Colon (tissue), 2 donors: ENCODE measurements at regions not wholly inside any gene's neighbourhood (a gene's known extent, or its start where the extent isn't known, plus 50 kb on each side); places are given as distances from the start of the nearest gene placed in this dataset.
"Not testable (repeated sequence)": the region's sequence is repeated elsewhere in the genome, so short reads cannot be mapped to it uniquely, and the experiment has no call there.

Experiments used
- FAIRE-seq: peaks from 2 replicates; lab custom pipeline; 2012; peaks lifted over from hg19 to GRCh38; lab: Jason Lieb, UNC
- donor health status: control.
- donor health status: control.

DNA sequence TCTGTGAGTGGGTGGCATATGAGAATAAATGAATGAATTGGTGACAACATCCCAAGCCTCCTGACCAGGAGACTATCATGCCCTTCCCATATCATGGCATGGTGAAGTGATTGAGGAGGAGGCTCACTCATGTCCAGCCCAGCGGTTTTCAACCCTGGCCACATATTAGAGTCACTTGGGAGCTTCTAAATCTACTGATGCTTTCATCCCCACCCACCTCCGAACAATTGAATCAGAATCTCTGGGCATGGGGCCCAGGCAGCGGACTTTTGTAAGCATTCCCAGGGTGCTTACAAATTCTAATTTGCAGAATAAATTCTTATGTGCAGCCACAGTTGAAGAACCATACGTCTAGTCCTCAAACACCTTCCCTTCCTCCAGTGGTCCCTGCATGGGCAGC, 81.7 kb upstream of the SEC11C start:
- FAIRE-seq, result no peak

DNA sequence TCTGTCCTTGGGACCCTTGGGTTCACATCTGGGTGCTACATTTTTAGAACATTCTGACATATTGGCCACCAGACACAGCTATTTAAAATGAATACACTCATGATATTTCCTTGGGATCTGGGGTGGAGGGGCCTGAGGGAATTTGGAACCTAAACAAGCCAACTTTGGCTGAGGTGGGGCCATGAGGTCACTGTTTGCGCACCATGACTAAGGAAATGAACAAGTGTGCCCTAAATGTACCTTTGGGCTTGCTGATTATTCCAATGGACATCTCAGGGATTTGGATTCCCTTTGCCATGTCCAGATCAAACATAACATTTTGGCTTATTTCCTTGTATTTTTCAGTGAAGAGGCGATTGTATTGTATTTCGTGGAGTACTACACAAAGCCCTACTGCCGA, 80.5 kb upstream of the SEC11C start:
- no peak for FAIRE-seq

DNA sequence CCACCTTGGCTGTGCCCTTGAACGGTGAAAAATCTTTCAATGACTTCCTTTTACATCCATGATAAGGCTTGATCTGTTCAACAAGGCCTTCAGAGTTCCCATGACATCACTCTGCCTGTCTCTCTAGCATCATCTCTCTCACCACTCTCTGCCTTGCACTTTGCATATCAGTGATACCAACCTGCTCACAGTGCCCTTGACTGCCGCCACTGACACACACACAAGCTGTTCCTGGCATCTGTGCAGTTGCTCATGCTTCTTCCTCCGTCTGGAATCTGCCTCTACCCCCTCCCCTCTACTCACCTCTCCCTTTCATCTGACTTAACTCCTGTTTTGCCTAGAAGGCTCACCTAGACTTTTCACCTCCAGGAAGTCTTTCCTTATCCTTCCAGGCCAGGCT, 79.1 kb upstream of the SEC11C start:
- FAIRE-seq, result no peak

DNA sequence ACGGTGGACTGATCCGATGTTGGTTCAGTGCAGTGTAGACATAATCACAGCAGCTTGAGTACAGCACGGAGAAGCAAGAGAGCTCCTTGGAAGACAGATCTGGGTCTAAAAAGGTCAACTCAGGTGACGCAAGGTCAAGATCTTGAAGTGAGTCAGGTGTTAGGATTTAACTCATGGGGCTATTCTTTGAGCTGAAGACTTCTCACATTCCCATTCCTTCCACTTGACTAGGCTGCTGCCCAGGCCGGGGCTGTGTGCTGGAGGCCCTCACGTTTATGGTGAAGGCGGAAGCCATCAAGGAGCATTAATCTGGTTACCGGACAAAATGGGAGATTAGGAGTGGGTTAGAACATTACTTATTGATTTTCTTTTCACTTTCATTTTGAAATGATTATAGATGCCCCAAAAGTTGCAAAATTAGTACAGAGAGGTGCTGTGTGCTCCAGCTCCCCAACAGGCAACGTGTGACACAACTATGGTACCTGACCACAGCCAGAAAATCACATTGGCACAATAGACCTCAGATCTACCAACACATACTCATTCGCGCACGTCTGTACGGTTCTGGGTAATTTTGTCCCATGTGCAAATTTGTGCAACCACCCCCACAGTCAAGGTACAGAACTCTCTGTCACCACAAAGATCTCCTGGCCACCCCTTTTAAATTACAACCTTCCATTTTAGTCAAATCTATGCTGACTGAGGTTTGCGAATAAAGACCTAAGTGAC, 77.6 kb upstream of the SEC11C start:
- FAIRE-seq, result no peak

DNA sequence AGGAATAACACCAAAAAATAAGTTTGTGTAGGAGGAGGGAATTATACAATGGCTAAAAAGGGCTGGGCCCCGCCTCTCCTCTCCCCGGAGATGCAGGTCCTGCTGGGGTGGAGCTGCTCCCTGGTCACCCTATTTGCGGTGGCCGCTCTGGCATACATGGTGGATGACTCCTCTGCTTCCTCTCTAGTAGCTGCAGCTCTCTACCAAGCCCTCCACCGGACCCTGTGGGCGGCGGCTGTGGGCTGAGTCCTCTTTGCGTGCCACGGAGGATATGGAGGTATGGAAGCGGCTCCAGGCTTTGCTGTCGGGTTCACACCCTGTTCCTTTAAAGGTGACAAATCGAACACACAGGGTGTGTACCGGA, 77.1 kb upstream of the SEC11C start:
- FAIRE-seq, result no peak

DNA sequence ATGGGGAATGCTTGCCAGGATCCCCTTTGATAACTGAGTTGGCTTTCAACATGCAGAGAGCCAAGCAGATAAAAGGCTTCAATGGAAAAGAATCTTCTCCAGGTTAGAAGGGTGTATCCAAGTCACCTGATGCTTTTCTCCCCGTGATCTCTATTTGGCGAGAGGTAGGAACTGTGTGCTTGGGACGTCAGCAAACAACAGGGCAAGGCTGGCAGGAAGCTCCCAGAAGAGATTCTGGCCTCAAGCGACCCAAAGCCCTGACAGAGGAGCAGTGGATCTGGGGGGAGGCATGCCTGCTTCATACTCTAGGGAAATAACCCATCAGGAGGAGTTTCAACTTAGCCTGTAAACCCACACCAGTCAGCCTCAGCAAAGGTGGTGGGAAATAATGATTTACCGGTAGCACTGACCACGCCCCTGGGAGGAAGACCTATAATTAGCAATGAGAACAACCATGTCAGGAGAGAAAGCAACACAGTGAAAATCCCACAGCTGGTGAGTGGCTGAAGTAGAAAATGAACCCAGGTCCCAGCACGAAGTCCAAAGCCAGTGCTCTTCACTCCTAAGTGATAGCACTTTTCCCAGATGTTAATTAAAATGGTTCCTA, 76.3 kb upstream of the SEC11C start:
- no peak for FAIRE-seq

DNA sequence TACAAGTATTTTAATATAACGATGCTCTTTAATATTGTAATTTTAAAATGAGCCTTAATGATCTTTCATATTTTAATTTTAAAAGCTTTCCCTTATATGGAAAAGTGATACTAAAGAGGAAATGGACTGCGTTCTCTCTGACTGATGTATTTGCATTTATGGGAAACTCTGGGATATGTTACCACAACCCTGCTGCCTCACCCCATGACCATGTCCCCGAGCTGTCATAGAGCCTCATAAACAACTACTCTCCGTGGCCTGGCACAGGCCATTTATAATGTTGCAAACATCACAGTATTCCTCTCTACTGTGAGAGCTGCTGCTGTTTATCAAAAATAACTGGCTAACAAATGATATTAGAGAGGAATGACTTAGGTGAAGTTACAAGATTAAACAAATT, 75.8 kb upstream of the SEC11C start:
- FAIRE-seq, result no peak

DNA sequence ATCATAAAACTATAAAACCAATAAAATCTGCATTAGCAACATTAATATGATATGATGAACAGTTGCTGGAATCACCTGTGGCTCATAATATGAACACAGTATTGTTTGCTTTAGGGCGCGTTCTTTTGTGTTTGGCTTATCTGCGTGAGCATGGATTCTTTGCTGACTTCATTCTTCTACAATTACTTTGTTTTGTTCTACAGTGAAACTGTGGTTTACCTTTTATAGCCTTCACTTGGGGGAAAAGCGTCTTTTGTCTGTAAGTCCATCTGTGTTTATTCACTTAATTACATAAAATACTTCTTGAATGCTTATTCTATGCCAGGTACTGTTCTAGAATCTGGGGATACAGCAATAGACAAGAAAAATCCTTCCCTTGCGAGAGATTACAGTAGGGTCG, 74.0 kb upstream of the SEC11C start:
- no peak for FAIRE-seq

DNA sequence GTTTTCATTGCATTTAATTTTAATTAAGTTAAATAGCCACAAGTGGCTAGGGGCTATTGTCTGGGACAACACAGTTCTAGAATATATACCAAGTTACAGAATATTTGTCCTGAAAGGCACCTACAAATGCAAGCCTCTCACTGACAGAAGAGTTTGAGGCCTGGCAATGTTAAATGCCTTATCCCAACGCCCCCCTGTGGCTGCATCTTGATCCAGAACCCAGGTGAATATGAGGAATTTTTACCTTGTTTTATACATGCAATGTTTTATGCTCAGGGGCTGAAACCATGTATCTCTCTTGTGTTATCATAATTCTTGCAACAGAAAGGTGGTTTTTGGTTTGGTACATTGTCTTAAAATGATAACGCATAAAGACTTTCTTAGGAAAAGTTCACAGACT, 71.8 kb upstream of the SEC11C start:
- no peak for FAIRE-seq

DNA sequence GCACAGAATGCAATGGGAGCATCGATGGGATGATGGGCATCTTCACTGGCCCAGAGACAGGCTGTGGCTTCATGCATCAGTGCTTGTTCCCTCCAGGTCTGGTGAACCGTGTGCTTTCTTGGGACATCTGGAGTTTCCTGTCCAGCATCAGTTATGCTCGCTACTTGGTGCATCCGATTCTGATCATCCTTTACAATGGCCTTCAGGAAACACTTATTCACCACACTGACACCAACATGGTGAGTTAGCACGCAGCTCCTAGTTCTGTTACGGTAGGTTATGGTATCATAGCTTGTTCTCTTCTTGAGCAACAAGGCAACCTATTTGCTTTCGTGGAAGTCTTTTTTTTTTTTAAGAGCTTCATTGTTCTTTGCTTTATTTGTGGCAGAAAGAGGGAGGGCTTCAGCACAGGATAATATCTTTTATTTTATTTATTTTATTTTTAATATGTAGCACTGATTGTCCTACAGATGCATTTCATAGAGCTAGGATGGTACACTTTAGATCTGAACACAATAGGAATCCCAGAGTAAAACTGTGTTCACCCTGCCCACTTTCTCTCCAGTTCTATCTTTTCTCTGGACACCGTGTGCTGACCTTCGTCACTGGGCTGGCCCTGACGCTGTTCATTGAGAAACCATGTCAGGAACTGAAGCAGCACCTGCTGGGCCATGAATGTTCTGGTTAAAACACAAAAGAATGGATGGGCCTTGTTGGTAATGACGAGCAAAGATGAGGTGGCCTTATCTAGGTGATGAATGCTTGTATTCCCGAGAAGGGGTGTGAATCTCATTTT, 71.2 kb upstream of the SEC11C start:
- no peak for FAIRE-seq

DNA sequence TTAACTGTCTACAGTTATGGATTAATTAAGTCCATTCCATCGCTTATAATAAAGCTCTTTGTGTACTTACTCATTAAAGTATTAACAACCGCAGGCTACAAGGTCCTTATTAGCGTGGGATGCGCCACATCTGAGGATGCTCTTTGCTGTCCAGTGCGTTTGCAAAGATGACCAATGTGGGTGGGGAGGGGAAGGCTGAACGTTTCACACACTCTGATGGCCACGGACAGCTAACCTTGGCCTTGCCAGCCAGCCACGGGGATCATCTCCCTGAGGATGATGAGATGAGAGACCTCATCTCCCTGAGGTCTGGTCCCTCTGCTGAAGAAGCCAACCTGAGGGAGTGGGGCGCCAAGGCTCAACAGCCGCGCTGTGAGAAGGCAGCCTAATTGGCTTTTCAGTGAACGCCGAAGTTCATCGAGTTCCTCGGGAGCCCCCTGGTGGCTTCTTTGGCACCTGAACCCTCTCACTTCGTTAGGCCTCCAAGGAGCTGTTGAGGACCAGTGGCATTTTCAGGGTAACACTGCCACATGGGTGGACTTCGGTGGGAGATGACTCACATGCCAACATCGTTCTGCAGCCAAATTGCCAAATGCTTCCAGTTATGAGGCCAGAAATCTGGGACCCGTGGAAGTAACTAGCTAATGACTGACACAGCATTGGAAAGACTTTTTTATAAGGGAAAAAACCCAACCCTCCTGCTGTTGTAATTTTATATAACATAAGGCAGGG, 69.3 kb upstream of the SEC11C start:
- FAIRE-seq, result no peak

DNA sequence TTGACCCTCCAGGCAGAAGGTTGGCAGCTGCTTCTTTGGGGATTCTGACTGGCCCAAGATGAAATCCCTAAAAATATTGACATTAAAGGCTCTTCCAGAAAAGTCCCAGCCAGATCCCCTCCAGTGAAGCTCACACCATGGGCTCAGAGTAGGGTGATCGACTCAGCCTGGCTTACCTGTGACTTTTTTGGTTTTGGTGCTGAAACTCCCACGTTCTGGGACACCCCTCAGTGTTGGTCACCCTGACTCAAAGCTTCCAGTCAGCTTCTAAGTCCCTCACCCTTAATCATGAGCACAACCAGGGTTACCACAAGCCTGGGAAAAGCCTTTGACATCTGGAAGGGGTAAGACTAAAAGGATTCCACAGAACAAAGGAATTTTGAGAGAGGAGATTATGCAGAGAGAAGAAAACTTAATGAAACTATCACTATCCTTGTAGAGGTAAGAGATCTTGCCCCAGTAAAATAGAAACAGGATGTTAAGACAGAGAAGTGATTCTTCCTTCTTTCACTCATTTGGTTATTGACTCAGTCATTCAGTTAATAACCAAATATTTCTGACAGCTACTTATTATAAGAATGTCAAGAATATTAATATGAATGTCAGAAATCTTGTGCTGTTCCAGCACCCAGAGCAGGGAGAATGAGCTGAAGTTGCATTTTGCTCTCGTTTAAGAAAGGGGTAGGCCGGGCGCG, 66.8 kb upstream of the SEC11C start:
- no peak for FAIRE-seq

DNA sequence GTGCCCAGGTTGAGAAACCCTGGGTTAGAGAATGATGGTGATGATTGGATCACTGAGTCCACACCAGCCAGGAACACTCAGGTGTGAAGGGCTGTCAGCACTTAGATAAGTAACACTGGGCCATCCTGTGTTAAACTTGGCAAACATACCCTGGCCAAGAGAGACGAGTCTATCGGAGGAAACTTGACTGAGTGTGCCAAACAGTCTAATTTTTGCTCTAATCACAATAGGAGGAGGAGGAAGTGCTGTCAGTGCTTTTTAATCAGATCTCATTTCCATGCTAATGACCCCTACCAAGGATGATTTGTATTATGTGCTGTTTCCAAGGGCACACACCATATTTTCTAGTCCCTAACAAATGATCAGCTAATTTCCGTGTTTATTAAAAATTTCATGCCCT, 63.8 kb upstream of the SEC11C start:
- no peak for FAIRE-seq

DNA sequence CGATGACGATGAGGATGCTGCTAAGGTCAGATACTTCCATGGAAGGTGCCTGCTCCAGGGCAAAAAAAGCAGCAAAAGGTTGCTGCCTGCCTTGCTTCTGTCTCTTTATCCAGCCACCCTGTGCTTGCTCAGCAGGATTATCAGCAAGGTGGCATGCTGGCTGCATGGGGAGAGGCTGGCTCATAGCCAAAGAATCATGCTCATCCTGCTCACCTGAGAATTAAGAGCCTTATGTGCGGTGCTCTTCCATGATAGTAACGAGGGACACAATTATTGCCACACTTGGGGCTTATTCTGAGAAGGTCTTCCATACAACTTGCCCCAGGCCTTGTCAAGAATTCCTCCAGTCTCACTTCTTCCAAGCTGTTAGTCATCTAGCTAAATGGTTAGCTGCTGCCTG, 60.4 kb upstream of the SEC11C start:
- no peak for FAIRE-seq

DNA sequence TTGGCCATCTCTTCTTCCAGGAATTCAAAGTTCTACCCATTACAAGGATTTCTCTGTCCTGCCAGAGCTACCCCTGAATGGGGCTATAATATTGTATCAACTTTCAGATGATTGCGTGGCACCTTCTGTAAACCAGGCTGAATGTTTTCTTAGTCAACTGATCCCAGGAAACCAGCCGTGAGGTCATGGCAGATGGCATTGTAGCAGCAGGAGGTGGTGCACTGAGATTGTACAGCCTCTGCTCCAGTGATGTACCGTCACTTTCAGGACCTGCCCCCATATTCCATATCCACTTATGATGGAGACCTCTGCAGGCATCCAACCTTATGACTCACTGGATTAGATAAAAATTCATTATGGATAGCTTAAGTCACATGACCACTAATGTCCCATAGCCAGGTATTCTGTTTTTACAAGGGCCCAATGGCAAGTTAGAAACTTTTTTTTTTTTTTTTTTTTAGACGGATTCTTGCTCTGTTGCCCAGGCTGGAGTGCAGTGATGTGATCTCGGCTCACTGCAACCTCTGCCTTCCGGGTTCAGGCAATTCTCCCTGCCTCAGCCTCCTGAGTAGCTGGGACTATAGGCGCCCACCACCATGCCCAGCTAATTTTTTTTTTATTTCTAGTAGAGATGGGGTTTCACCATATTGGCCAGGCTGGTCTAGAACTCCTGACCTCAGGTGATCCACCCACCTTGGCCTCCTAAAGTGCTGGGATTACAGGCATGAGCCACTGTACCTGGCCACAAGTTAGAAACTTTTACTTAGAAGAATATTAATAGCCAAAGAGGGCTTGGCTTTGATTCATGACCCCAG, 59.8 kb upstream of the SEC11C start:
- not testable (repeated sequence) for FAIRE-seq

DNA sequence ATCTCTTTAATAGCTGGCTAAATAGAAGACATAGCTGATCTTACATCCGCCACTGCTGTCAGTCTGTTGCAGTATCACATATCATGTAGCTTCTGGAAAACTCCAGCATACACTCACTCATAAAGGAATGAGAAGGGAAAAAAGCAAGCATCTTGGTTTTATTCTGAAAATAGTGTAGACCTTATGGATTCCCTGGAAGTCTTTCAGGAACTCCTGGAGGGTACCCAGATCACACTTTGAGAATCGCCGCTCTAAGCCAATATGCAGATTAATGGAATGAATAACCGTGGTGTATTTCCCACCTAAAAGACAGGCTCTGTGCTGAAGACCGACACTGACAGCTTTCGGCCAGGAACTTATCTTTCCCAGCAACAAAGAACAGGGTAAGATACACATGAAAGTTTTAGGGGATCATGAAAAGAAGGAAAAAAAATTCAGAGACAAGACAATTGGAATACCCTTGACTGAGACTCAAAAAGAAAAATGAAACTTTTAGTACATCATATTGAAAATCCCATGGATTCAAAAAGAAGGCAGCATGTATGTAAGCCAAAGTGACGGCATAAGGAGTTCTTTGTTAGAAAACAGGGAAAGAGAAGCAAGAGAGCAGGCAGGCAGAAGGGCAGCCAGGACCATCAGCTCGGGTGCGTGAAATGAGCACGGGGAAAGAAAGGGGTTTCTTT, 56.4 kb upstream of the SEC11C start:
- no peak for FAIRE-seq

DNA sequence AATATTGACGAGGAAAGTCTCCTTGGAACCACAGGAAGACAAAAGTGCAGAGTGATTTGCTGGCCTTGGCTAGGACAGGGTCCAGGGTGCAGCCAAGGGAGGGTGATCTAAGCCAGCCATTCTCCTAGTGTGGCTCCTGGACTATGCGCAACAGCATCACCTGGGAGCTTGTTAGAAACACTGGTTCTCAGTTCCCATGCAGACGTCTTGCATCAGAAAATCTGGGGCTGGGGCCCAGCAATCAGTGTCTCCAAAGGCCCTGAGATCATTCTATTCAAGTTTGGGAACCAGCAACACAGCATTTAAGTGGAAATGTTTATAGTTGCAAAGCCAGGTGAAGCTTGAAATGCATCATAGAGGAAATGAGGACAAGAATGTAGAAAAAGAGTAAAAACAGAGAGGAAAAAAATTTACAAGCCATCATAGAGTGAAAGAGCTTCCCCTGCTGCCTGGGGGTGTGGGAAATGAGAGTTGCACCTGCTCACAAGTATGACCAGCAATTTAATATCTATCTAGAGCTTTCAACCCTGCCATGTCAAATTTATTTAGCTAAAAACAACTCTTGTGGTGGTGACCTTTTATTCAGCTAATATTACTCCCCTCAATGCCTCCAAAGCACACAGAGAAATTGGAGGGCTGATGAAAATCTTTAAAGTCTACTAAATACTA, 54.4 kb upstream of the SEC11C start:
- FAIRE-seq, result no peak

DNA sequence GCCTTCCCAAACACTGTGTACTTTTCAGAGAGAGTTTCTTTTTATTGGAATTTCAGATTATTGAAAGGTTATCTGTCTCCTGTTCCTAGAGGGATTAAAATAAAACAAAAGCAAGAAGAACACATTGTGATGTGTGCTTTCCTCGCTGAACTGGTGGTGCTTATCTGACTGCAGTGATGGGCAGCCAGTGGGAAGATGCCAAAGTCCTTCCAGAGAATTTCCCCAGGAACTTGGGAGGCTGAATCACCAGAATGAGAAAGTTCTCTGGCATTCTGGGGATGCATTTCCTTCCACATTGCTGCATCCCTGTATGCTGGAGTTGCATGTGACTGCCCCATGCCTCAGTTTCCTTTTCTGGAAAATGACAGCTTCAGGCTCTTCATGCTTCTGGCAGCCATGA, 53.9 kb upstream of the SEC11C start:
- no peak for FAIRE-seq

DNA sequence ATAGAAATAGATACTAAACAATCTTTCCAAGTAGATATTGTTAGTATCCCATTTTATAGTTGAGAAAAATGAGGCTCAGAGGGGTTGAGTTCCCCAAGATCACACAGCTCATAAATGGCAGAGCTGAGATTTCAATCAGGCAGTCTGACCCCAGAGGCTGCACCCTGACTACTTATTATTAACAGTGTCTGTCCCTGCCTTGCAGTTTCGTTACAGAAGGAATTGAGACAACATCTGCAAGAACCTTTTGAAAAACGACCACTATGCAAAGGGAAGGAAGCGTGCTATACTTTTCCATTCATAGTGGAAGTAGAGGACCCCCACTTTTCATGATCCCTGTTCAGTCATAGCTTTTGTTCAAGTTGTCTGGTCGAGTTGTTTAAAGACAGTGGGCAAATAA, 53.2 kb upstream of the SEC11C start:
- no peak for FAIRE-seq

DNA sequence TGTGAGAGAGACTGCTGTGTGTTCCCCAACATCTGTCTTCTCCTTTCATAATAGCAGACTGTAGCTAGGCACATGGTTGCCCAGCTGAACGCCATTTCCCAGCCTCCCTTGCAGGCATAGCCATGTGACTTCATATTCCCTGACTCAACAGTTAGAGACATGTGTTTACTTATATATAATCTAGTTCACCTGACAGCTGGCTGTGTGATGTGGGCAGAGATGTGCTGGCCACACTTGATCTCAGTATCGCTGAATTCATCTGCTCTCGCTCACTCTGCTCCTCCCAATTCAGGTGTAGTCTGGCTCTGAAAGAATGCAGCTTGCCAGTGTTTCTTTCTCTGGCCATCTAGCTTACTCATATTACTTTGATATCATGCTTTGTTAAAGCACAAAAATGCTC, 52.3 kb upstream of the SEC11C start:
- no peak for FAIRE-seq
